ENCODE measurements at regions not wholly inside any gene's neighbourhood (a gene's known extent, or its start where the extent isn't known, plus 50 kb on each side); places are given as distances from the start of the nearest gene placed in this dataset.

DNA sequence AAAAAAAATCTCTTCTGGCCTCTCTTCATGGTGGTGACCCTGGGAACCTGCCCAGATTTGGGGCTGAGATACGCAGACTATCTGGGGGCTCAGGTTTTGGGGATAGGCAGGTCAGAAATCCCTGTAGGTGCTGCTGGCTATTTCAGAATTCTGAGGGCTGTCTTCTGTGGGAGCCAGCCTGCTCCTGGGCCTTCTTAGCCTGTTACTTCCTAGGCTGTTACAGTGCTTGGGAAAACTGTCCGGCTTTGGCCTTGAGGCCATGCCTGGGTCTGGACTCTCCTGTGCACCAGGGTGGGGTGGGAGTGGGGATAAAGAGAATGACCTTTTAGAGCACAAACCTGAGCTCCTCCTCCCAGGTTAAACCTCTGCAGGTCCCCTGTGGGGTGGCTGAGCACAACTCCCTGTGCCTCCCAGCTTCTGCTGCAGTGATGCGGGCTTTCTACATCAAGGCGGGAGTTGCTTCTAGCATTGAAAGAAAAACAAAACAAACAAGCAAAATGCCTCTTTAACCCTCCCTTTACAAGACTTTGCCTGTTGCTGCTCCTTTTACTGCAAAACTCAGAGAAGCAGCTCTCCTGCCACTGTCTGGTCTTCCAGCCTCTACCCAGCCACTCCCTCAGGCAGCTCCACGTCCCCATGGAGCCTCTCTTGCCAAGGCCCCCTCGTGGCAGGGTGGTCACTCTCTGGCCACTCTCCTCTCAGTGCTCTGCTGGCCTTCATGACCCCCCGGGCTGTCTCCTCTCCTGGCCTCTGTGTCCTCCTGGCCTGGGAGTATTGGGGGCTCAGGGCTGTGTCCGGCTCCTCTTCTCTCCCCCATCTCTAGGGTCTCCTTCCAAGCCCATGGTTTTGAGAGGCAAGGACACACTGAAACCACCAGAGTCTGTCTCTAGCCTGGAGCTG is 293.0 kb upstream of the HS6ST1 start:
- no peak for TF ChIP-seq CTCF (optimal IDR thresholded peaks at IDR 0.05 in 1 of 3, IDR thresholded peaks at IDR 0.05 in 1 of 3, conservative IDR thresholded peaks at IDR 0.05 in 1 of 3; ENCODE audit: extremely low read depth in 1 of 3, insufficient read depth in 2 of 3, low read length in 3 of 3)
- no peak for TF ChIP-seq EZH2 (IDR thresholded peaks at IDR 0.05; ENCODE audit: low read length)
